ENCODE measurements at regions not wholly inside any gene's neighbourhood (a gene's known extent, or its start where the extent isn't known, plus 50 kb on each side); places are given as distances from the start of the nearest gene placed in this dataset.

DNA sequence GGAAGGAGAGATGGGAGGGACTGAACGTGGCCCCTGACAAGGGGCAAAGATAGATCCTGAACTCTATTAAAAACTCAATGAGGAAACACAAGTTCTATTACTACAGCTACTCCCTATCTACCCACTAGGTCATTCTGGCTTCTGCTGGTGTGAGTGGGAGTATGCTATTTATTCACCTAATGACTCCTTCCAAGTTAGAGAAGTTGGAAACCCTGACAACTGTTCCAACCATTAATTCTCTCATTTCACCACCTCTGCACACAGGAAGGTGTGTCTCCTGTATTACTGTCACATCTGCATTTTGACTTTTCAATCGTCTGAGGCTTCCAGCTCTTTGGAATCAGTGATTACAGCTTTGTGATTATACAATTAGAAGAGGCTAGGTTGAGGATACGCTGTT lies 169.4 kb upstream of the ADO start:
- Histone ChIP-seq H3K27me3 (ENCODE audit: insufficient read depth, low read length) (no peaks in the 10 kb centered on the region), H3K9me3 (ENCODE audit: low read length) (no peaks in the 10 kb centered on the region), H2AFZ (ENCODE audit: low read depth, low read length) (no peak overlapping the region), H3K36me3 (ENCODE audit: insufficient read depth, low read length) (no peaks in the 10 kb centered on the region), H3K4me1 (ENCODE audit: insufficient read depth, low read length) (peaks cover 5% of the 10 kb centered on the region), H3K4me3 (ENCODE audit: low read length) (no peak overlapping the region)

DNA sequence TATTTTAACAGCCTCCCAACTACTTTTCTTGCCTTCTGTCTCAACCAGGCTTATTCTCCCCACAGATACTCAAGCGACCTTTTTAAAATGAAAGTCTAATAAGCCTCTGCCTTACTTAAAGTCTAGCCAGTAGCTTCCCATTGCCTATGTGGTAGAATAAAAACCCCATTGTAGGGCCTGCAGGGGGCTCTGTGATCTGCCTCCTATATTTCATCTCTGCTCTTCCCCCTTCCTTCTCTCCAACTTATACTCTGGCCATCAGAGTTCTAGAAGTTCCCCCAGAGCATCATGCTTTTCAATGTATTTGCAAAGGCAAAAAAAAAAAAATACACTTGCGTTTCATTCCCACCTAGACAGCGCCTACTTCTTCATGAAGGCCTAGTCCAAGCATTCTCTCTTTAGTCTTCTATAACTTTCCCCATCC lies 167.7 kb upstream of the ADO start:
- Histone ChIP-seq H3K9me3 (ENCODE audit: low read length) (no peaks in the 10 kb centered on the region), H3K4me3 (ENCODE audit: low read length) (no peak overlapping the region), H3K4me1 (ENCODE audit: insufficient read depth, low read length) (peaks cover 5% of the 10 kb centered on the region)

DNA sequence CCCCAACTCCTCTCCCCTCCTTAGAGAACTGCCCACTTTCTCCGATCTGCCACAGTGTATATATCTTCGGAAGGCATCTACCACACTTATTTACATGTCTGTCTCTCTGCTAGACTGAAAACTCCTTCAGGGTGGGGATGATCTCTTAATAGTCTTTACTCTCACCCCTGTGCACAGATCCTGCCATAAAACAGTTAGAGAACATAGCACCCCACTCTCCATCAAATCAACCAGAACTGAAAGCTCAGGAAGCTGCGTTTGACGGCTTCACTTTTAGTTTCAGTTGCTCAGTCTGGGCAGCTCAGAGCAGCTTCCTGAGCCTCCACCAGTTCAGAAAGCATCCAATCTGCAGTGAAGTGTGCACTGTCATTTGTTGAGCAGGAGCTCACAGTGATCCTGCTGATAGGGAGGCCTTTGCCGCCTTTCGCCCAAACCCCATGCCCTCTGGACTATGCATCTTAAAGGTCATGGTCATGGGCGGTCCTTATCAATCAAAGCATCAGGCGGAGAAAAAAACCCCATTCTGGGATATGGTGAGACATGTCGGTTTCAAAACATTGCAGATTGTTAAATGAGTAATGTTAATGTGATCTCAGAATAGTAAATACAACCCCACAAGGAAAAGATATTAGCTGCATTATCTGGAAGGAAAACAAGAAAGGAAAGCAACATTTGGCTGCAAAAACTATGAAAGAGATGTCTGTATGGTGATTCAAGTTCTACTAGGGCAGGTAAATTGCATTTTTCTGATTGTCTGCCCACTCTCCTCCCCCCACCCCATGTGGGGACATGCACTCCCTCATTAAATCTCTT lies 167.1 kb upstream of the ADO start:
- Histone ChIP-seq H3K4me3 (ENCODE audit: low read length) (no peak overlapping the region), H3K27me3 (ENCODE audit: insufficient read depth, low read length) (no peaks in the 10 kb centered on the region), H3K36me3 (ENCODE audit: insufficient read depth, low read length) (no peaks in the 10 kb centered on the region), H2AFZ (ENCODE audit: low read depth, low read length) (peak overlapping the region; percentile 24), H3K4me1 (ENCODE audit: insufficient read depth, low read length) (peaks cover 5% of the 10 kb centered on the region), H3K9me3 (ENCODE audit: low read length) (no peaks in the 10 kb centered on the region)

More for the DNA sequence above, 167.7 kb upstream of the ADO start:
- H2AFZ ChIP-seq (ENCODE audit: low read depth, low read length): peak overlapping the region; percentile 24
- H3K36me3 ChIP-seq (ENCODE audit: insufficient read depth, low read length): no peaks in the 10 kb centered on the region
- H3K27me3 ChIP-seq (ENCODE audit: insufficient read depth, low read length): no peaks in the 10 kb centered on the region

DNA sequence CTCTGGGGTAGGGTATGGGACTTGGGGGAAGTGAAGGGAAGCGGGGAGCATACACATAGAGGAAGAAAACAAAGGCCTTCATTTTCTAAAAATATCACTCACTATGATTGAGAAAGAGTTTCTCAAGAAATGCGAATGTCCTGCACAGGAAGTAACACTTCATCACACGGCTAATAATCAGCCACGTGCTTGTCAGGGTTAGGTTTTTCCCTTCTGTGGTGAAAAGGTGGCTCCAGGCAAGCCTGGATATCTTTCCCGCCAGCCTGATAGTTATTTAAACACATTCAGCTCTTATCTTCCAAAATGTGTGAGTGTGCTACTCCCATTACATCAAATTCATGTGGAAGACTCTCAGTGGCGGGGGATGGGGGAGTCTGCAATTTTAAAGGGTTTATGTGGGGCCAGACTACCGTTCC lies 166.4 kb upstream of the ADO start:
- no peaks in the 10 kb centered on the region for H3K27me3 ChIP-seq (ENCODE audit: insufficient read depth, low read length)
- H3K9me3 ChIP-seq (ENCODE audit: low read length): no peaks in the 10 kb centered on the region
- H3K36me3 ChIP-seq (ENCODE audit: insufficient read depth, low read length): no peaks in the 10 kb centered on the region
- H3K4me3 ChIP-seq (ENCODE audit: low read length): no peak overlapping the region
- no peak overlapping the region for H2AFZ ChIP-seq (ENCODE audit: low read depth, low read length)
- H3K4me1 ChIP-seq (ENCODE audit: insufficient read depth, low read length): peaks cover 5% of the 10 kb centered on the region

DNA sequence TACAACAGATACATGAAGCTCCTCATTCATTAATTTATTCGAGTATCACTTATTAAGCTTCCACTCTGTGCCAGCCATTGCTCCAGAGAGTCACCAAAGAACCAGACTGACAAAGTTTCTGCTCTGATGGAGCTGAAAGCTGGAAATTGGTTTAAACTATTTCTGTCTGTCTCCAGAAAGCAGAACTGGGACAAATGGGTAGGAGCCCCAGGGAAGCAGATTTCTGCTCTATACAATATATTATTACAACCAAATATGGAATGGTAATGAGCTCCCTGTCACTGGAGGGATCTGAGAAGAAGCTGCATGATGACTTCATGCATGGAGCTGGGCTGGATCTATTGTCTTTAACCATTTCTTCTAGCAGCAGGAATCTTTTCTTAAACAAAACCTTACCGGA lies 165.4 kb upstream of the ADO start:
- Histone ChIP-seq H3K4me3 (ENCODE audit: low read length) (no peak overlapping the region), H3K4me1 (ENCODE audit: insufficient read depth, low read length) (peaks cover 5% of the 10 kb centered on the region), H3K36me3 (ENCODE audit: insufficient read depth, low read length) (no peaks in the 10 kb centered on the region), H3K27me3 (ENCODE audit: insufficient read depth, low read length) (no peaks in the 10 kb centered on the region), H3K9me3 (ENCODE audit: low read length) (no peaks in the 10 kb centered on the region), H2AFZ (ENCODE audit: low read depth, low read length) (no peak overlapping the region)

DNA sequence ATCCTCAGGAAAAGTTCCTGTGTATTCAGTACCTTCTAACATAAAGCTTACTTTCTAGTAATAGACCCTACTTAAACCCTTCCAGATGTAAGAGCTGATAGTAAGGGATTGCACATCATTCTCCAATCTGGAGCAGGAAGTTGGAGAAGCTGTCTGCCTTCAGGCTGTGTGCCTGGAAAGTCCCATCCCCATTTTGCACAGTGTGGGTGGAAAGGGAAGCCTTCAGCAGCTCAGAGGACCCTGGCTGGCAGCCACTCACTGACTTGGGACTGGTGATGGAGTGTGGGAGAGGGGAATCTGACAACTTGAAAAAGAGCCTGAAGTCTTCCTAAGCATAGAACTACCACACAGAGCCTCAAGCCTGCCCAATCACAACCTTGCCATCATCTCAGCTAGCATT lies 164.1 kb upstream of the ADO start:
- H3K4me1 ChIP-seq (ENCODE audit: insufficient read depth, low read length): peaks cover 5% of the 10 kb centered on the region
- H3K4me3 ChIP-seq (ENCODE audit: low read length): no peak overlapping the region
- H3K36me3 ChIP-seq (ENCODE audit: insufficient read depth, low read length): no peaks in the 10 kb centered on the region
- H3K9me3 ChIP-seq (ENCODE audit: low read length): no peaks in the 10 kb centered on the region
- H3K27me3 ChIP-seq (ENCODE audit: insufficient read depth, low read length): no peaks in the 10 kb centered on the region
- H2AFZ ChIP-seq (ENCODE audit: low read depth, low read length): no peak overlapping the region

DNA sequence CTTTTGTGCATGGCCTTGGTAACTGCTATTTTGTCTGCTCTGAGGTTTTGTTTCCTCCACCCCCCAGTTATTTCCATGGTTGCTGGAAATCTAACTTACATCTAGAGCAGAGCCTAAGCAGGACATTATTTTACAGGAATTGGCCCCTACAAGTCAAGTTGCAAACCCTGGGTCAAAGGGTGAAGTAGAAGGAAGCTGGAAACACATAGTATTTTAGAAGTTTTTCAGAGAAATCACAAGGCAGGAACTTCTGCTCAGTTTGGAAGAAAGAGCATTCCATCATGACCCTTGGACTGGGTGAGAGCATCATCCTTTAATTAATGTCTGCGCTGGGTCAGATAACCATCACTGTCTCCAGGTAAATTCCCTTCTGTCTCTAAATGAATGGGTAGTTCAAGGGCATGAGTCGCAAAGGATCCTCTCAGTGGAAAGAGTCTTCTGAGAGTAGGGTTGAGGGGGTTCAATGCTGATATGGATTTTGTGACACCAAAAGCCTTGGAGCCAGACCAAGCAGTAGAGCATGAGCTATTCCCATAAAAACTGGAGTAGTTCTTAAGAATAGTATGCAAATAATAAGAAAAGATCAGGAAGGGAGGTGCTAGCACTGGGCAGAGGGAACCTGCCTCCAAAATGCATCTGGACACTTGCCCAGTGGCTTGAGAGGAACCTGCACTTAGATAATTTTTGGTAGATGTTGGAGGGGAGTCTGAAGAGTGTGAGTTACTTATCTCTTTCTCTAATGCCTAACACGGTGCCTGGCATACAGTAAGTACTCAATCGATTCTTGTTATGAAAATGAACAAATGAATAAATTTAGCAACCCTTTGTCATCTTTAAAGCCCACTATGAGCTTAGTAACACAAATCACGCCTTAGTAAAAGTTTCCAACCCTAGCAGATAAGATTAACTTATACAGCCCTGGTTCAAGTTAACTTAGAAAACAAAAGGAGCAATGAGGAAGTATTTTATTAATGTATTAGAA lies 160.6 kb upstream of the ADO start:
- H2AFZ ChIP-seq (ENCODE audit: low read depth, low read length): no peak overlapping the region
- no peak overlapping the region for H3K4me3 ChIP-seq (ENCODE audit: low read length)
- no peaks in the 10 kb centered on the region for H3K27me3 ChIP-seq (ENCODE audit: insufficient read depth, low read length)
- H3K4me1 ChIP-seq (ENCODE audit: insufficient read depth, low read length): no peaks in the 10 kb centered on the region
- H3K36me3 ChIP-seq (ENCODE audit: insufficient read depth, low read length): no peaks in the 10 kb centered on the region
- no peaks in the 10 kb centered on the region for H3K9me3 ChIP-seq (ENCODE audit: low read length)

DNA sequence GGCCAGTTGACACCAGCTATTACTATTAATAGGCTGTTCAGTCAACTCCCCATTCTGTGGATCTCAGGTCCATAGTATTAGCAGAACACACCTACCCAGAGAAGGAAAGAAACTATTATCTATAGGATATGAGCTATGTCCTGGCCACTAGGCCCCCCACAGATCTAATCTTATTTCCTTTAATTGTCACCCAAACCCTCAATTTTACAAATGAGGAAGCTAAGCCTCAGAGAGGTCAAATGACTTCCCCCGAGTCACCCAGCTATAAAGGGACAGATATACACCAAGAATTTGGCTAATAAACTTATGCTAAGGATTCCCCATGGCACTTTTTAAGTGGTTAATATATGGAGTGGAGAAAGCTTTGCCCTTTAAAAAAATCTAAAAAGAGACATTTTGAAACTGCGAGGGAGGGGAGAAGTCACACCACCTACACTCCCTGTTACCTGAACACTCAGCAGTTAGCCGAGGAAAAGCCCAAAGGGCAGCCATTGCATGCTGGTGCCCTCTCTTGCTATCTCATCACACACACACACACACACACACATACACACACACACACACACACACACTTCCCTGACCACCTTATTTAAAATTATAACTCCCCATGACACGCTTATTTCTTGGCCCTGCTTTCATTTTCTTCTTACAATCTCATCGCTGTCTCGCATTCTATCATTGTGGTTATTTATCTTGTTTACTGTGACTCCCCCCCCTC lies 157.0 kb upstream of the ADO start:
- H3K36me3 ChIP-seq (ENCODE audit: insufficient read depth, low read length): no peaks in the 10 kb centered on the region
- no peak overlapping the region for H3K4me3 ChIP-seq (ENCODE audit: low read length)
- H3K4me1 ChIP-seq (ENCODE audit: insufficient read depth, low read length): no peaks in the 10 kb centered on the region
- no peaks in the 10 kb centered on the region for H3K9me3 ChIP-seq (ENCODE audit: low read length)
- H2AFZ ChIP-seq (ENCODE audit: low read depth, low read length): no peak overlapping the region
- no peaks in the 10 kb centered on the region for H3K27me3 ChIP-seq (ENCODE audit: insufficient read depth, low read length)

DNA sequence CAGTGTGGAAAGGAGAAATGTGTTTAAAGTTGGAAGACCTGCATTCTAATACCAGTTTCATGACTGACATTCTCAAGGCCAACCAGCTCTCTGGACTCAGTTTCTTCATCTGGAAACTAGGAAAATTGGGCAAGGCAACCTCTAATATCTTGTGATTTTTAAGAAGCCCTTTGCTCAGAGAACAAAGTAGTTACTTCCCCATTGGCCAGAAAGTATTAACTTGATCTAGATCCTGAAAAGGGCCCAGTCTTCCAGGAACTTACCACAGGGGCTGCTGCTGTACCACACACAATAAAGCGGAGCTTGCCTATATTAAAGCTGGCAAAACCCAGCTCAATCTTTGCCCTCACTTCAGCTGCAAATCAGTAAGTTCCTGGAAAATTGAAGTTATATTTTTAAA lies 155.6 kb upstream of the ADO start:
- no peaks in the 10 kb centered on the region for H3K27me3 ChIP-seq (ENCODE audit: insufficient read depth, low read length)
- H3K36me3 ChIP-seq (ENCODE audit: insufficient read depth, low read length): no peaks in the 10 kb centered on the region
- H3K9me3 ChIP-seq (ENCODE audit: low read length): no peaks in the 10 kb centered on the region
- no peak overlapping the region for H2AFZ ChIP-seq (ENCODE audit: low read depth, low read length)
- H3K4me1 ChIP-seq (ENCODE audit: insufficient read depth, low read length): no peaks in the 10 kb centered on the region
- H3K4me3 ChIP-seq (ENCODE audit: low read length): no peak overlapping the region

DNA sequence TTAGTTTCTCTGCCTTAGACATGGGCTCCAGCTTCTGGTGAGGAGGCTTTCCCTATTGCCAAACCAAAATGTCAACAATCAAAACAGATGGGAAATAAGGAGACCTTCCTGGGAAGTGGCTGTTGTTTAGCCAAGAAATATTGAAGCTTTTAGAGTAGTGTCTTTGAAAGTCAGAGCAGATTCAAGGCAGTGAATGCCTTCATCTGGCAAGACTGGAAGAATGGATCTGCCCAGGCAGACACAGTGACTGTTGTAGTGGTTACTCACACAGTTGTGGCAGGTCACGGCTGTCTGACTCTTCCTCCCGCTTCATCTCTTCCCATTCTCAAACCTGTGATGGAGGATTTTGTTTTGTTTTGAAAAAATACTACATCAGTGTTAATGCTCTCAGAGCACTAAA lies 154.1 kb upstream of the ADO start:
- Histone ChIP-seq H2AFZ (ENCODE audit: low read depth, low read length) (no peak overlapping the region), H3K36me3 (ENCODE audit: insufficient read depth, low read length) (no peaks in the 10 kb centered on the region), H3K4me1 (ENCODE audit: insufficient read depth, low read length) (no peaks in the 10 kb centered on the region), H3K27me3 (ENCODE audit: insufficient read depth, low read length) (no peaks in the 10 kb centered on the region), H3K9me3 (ENCODE audit: low read length) (no peaks in the 10 kb centered on the region), H3K4me3 (ENCODE audit: low read length) (no peak overlapping the region)

DNA sequence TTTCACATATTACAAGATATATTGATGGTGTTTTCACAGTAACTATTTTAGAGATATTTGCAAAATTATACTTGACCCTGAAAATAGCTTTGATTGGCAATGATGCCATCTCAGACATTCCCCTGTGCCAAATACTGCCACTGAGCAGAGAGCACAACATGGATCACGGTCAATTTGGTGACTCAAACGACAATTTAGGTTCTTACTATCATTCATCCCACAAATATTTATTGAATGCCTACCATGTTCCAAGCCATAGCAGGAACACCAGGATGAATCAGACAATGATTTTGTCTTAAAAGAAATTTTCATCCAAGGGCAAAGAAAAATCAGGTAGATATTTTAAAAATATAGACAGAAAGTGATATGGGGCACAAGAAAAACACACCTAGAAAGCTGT lies 153.2 kb upstream of the ADO start:
- no peaks in the 10 kb centered on the region for H3K9me3 ChIP-seq (ENCODE audit: low read length)
- H3K36me3 ChIP-seq (ENCODE audit: insufficient read depth, low read length): no peaks in the 10 kb centered on the region
- no peaks in the 10 kb centered on the region for H3K4me1 ChIP-seq (ENCODE audit: insufficient read depth, low read length)
- H3K4me3 ChIP-seq (ENCODE audit: low read length): no peak overlapping the region
- no peak overlapping the region for H2AFZ ChIP-seq (ENCODE audit: low read depth, low read length)
- H3K27me3 ChIP-seq (ENCODE audit: insufficient read depth, low read length): no peaks in the 10 kb centered on the region

DNA sequence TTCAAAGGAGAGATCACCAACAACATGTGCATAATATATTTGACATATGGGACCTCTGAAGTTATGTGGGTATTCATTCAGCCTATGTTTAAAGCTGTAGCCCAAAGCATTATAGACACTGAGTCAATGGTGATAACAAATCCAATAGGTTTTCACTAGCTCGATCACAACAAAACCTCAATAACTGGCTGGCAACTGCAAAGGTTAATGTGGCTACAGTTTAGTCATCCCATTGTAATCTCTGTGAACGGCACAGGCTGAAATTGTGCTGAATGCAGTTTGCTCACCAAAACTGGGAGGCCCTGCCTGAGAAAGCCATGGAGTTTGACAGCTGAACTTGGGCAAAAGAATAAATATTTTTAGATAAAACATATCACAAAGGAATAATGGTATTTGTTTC lies 152.4 kb upstream of the ADO start:
- Histone ChIP-seq H3K9me3 (ENCODE audit: low read length) (no peaks in the 10 kb centered on the region), H2AFZ (ENCODE audit: low read depth, low read length) (no peak overlapping the region), H3K4me3 (ENCODE audit: low read length) (no peak overlapping the region), H3K36me3 (ENCODE audit: insufficient read depth, low read length) (no peaks in the 10 kb centered on the region), H3K4me1 (ENCODE audit: insufficient read depth, low read length) (no peaks in the 10 kb centered on the region), H3K27me3 (ENCODE audit: insufficient read depth, low read length) (no peaks in the 10 kb centered on the region)

DNA sequence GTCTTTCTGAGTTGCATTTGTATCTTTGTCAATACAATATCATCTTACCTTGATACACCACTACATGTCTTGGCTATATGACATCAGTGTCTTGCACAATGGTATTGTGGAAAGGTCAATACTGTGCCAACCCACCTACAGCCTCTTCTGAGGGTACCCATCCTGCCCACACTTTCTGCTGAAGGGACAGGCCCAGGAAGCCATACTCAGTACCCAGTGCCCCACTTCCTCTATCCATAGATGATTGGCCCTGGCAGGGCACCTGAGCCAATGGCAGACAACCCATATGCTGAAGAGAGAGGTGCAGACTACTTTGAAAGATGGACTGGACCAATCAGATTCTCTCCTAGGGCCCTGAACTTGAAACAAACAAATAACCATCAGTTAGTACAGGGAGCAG lies 152.0 kb upstream of the ADO start:
- H3K27me3 ChIP-seq (ENCODE audit: insufficient read depth, low read length): no peaks in the 10 kb centered on the region
- no peaks in the 10 kb centered on the region for H3K4me1 ChIP-seq (ENCODE audit: insufficient read depth, low read length)
- H3K9me3 ChIP-seq (ENCODE audit: low read length): no peaks in the 10 kb centered on the region
- no peak overlapping the region for H3K4me3 ChIP-seq (ENCODE audit: low read length)
- no peak overlapping the region for H2AFZ ChIP-seq (ENCODE audit: low read depth, low read length)
- no peaks in the 10 kb centered on the region for H3K36me3 ChIP-seq (ENCODE audit: insufficient read depth, low read length)

Measured in neuron (in vitro differentiated cells).